ENCODE measurements at regions not wholly inside any gene's neighbourhood (a gene's known extent, or its start where the extent isn't known, plus 50 kb on each side); places are given as distances from the start of the nearest gene placed in this dataset.

DNA sequence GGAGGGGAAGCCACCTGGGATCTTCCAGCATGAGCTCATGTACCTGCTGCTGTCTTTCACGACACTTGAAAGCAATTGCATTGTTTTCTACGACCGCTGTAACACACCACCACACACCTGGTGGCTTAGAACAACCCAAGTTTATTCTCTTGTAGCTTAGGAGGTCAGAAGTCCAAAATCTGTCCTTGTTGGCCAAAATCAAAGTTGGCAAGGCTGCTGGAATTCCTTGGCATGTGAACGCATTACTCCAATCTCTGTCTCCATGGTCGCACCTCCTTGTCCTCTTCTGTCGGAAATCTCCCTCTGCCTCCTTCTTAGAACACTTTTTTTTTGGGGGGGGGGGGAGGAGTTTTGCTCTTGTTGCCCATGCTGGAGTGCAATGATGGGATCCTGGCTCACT is 305.7 kb downstream of the BAMBI start:
- TF ChIP-seq CTCF (IDR thresholded peaks at IDR 0.05): no peak
- no peak for TF ChIP-seq POLR2A (IDR thresholded peaks at IDR 0.05)

Data from esophagus squamous epithelium (tissue), 4 donors.